Neuronal stem cell (in vitro differentiated cells): ENCODE measurements at regions not wholly inside any gene's neighbourhood (a gene's known extent, or its start where the extent isn't known, plus 50 kb on each side); places are given as distances from the start of the nearest gene placed in this dataset.

Source experiments
- DNase-seq: peaks from one replicate; pipeline ENCODE4 v3.0.0-alpha.2; 2013; ENCODE audit warnings: low spot score
- H2AFZ ChIP-seq: one replicate; pipeline ENCODE4 v1.6.1; 2013; ENCODE audit warnings: mild to moderate bottlenecking, low read length, inconsistent platforms
- H2AK5ac ChIP-seq: 2 replicates; pipeline ENCODE4 v1.6.1; 2013; ENCODE audit warnings: low read depth, mild to moderate bottlenecking, inconsistent platforms, low read length, moderate library complexity, mixed read lengths
- H2BK120ac ChIP-seq: 2 replicates; pipeline ENCODE4 v1.6.1; 2013; ENCODE audit warnings: low read depth, mild to moderate bottlenecking, inconsistent platforms, low read length, moderate library complexity, mixed read lengths
- H2BK12ac ChIP-seq: one replicate; pipeline ENCODE4 v1.6.1; 2013; ENCODE audit warnings: low read length, inconsistent platforms
- H2BK15ac ChIP-seq: 2 replicates; pipeline ENCODE4 v1.6.1; 2013; ENCODE audit warnings: mild to moderate bottlenecking, low read length, inconsistent platforms, mixed read lengths
- H2BK5ac ChIP-seq: one replicate; pipeline ENCODE4 v1.6.1; 2013; ENCODE audit warnings: inconsistent platforms, mild to moderate bottlenecking, low read length, moderate library complexity
- H3K14ac ChIP-seq: one replicate; pipeline ENCODE4 v1.6.1; 2013; ENCODE audit warnings: low read length, inconsistent platforms
- H3K18ac ChIP-seq: 2 replicates; pipeline ENCODE4 v1.6.1; 2013; ENCODE audit warnings: low read length, inconsistent platforms
- H3K23ac ChIP-seq: 2 replicates; pipeline ENCODE4 v1.6.1; 2013; ENCODE audit warnings: low read depth, mild to moderate bottlenecking, mixed read lengths, low read length, inconsistent platforms; ENCODE audit not compliant: poor library complexity
- H3K27ac ChIP-seq: replicated peaks from 3 replicates; pipeline ENCODE4 v1.5.1; 2013; ENCODE audit warnings: low read length, inconsistent platforms
- H3K27me3 ChIP-seq, 3 experiments: 2 replicates each; pipeline ENCODE4 v1.6.1; 2013; ENCODE audit warnings: low read length in 3 of 3, mild to moderate bottlenecking in 2 of 3, inconsistent platforms in 1 of 3, low read depth in 1 of 3, mixed read lengths in 1 of 3, moderate library complexity in 1 of 3; ENCODE audit not compliant: control insufficient read depth in 3 of 3, insufficient read depth in 3 of 3
- H3K36me3 ChIP-seq, 2 donors: replicated peaks in 1 of 2; 2 replicates each; pipeline ENCODE4 v1.6.1; 2013; ENCODE audit warnings: low read length in 2 of 2; ENCODE audit not compliant: control insufficient read depth in 2 of 2, insufficient read depth in 2 of 2
- H3K4ac ChIP-seq: 2 replicates; pipeline ENCODE4 v1.6.1; 2013; ENCODE audit warnings: inconsistent platforms, mild to moderate bottlenecking, low read length, moderate library complexity
- H3K4me1 ChIP-seq, 2 donors: 1 replicate in 1 of 2; 2 replicates in 1 of 2; pipeline ENCODE4 v1.6.1; 2013; ENCODE audit warnings: low read length in 2 of 2, low read depth in 1 of 2; ENCODE audit not compliant: control insufficient read depth in 2 of 2, insufficient read depth in 1 of 2
- H3K4me2 ChIP-seq: one replicate; pipeline ENCODE4 v1.6.1; 2013; ENCODE audit warnings: mild to moderate bottlenecking, low read length, inconsistent platforms; ENCODE audit not compliant: insufficient read depth, poor library complexity, severe bottlenecking
- H3K4me3 ChIP-seq, 2 donors: 2 replicates each; pipeline ENCODE4 v1.5.1; 2013; ENCODE audit warnings: low read length in 2 of 2, mild to moderate bottlenecking in 2 of 2, inconsistent platforms in 1 of 2, moderate library complexity in 1 of 2
- H3K79me1 ChIP-seq: one replicate; pipeline ENCODE4 v1.6.1; 2013; ENCODE audit warnings: low read depth, mild to moderate bottlenecking, inconsistent platforms, low read length, moderate library complexity
- H3K9ac ChIP-seq: one replicate; pipeline ENCODE4 v1.6.1; 2013; ENCODE audit warnings: mild to moderate bottlenecking, low read depth, low read length, inconsistent platforms; ENCODE audit not compliant: poor library complexity
- H3K9me3 ChIP-seq, 2 donors: replicated peaks in 1 of 2; 2 replicates each; pipeline versions ENCODE3 to v1.6.1; 2013; ENCODE audit warnings: low read length in 2 of 2, mild to moderate bottlenecking in 2 of 2, inconsistent platforms in 1 of 2, low read depth in 1 of 2, mixed read lengths in 1 of 2, moderate library complexity in 1 of 2; ENCODE audit not compliant: control insufficient read depth in 2 of 2, insufficient read depth in 1 of 2
- H4K8ac ChIP-seq: one replicate; pipeline ENCODE4 v1.6.1; 2013; ENCODE audit warnings: low read depth, mild to moderate bottlenecking, inconsistent platforms, low read length, moderate library complexity
- H4K91ac ChIP-seq: one replicate; pipeline ENCODE4 v1.6.1; 2013; ENCODE audit warnings: low read length, low read depth, mild to moderate bottlenecking, inconsistent platforms; ENCODE audit not compliant: poor library complexity
- WGBS, 2 donors: extraction: QIAGEN DNeasy Blood & Tissue Kit; methylation state at CpG; one replicate each; pipeline ENCODE4 v1.1.7; 2013; ENCODE audit warnings: missing lambda C conversion rate in 2 of 2, mixed read lengths in 1 of 2; ENCODE audit not compliant: insufficient read length in 2 of 2, insufficient replicate concordance in 1 of 2; ENCODE audit errors: extremely low coverage in 2 of 2; 5-methylcytosine and 5-hydroxymethylcytosine counted together

DNA sequence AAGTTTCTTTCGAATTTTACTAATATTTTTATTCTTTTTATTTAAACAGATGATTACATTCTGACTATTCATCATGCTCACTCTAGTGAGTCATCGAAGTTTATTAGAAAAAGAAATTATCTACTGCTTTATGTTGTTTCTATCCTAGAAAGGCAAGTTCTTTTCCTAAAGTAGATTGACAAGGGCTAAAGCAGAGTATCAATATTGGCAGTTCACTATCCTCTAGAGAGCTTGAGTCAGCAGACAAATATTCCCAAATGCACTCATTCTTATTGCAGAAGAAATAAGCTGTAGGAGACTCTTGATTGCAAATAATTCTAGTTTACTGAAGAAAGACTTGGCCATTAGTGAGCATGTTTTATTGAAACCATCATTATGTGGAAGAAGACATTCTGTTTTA, 911.8 kb downstream of the CENPC start:
- WGBS, 2 donors = no CpG with 5 or more reads among the region's 2 CpGs
- H2BK5ac ChIP-seq = no peak overlapping the region

GRCh38 chr4:66629927-66630326, 915.4 kb downstream of the CENPC start:
- Histone ChIP-seq H2AFZ (no peak overlapping the region), H2BK5ac (no peak overlapping the region), H3K23ac (no peak overlapping the region), H3K4me1 (peaks cover 0 to 4% of the 10 kb centered on the region in 2 donors), H4K8ac (no peak overlapping the region), H3K9me3 (no peaks in the 10 kb centered on the region), H2BK15ac (no peak overlapping the region), H2BK120ac (no peak overlapping the region), H2BK12ac (no peak overlapping the region), H2AK5ac (no peak overlapping the region), H4K91ac (no peak overlapping the region), H3K9ac (no peak overlapping the region), H3K18ac (no peak overlapping the region), H3K79me1 (no peaks in the 10 kb centered on the region), H3K36me3 (no peaks in the 10 kb centered on the region), H3K4me3 (no peak overlapping the region), H3K4ac (no peak overlapping the region), H3K14ac (no peak overlapping the region), H3K4me2 (no peak overlapping the region), H3K27me3 (no peaks in the 10 kb centered on the region), H3K27ac (no peak overlapping the region)
- no peak for DNase-seq

More for the DNA sequence above, 911.8 kb downstream of the CENPC start:
- no peaks in the 10 kb centered on the region for H3K36me3 ChIP-seq
- no peak overlapping the region for H3K9ac ChIP-seq
- H3K23ac ChIP-seq = no peak overlapping the region
- H3K4me2 ChIP-seq = no peak overlapping the region
- H4K91ac ChIP-seq = no peak overlapping the region
- no peaks in the 10 kb centered on the region for H3K79me1 ChIP-seq
- H4K8ac ChIP-seq = no peak overlapping the region
- H3K4me3 ChIP-seq = no peak overlapping the region
- H3K9me3 ChIP-seq = no peaks in the 10 kb centered on the region
- no peak overlapping the region for H2AK5ac ChIP-seq
- no peak overlapping the region for H2AFZ ChIP-seq
- no peak overlapping the region for H2BK12ac ChIP-seq
- no peak overlapping the region for H3K4ac ChIP-seq
- H3K27me3 ChIP-seq = no peaks in the 10 kb centered on the region
- no peak overlapping the region for H3K14ac ChIP-seq
- H2BK120ac ChIP-seq = no peak overlapping the region
- H3K27ac ChIP-seq = no peak overlapping the region
- no peak overlapping the region for H2BK15ac ChIP-seq
- DNase-seq = no peak
- H3K18ac ChIP-seq = no peak overlapping the region
- peaks cover 2 to 10% of the 10 kb centered on the region in 2 donors for H3K4me1 ChIP-seq

- Histone ChIP-seq H3K79me1 (no peaks in the 10 kb centered on the region), H3K4me1 (no peaks in the 10 kb centered on the region), H4K91ac (no peak overlapping the region), H4K8ac (no peak overlapping the region), H2BK15ac (no peak overlapping the region), H3K36me3 (no peaks in the 10 kb centered on the region), H2BK5ac (no peak overlapping the region), H3K23ac (no peak overlapping the region), H3K9me3 (peaks cover 0 to 2% of the 10 kb centered on the region in 2 donors), H3K18ac (no peak overlapping the region), H3K4me2 (no peak overlapping the region), H3K9ac (no peak overlapping the region), H2BK12ac (no peak overlapping the region), H2AK5ac (no peak overlapping the region), H2BK120ac (no peak overlapping the region), H3K4ac (no peak overlapping the region), H3K14ac (no peak overlapping the region), H3K4me3 (no peak overlapping the region), H3K27ac (no peak overlapping the region), H3K27me3 (peaks cover 0 to 7% (median 0%) of the 10 kb centered on the region in 3 experiments), H2AFZ (no peak overlapping the region)
- no peak for DNase-seq
- WGBS, 2 donors = no CpG with 5 or more reads among the region's 3 CpGs
These were observed 917.2 kb downstream of the CENPC start for GRCh38 chr4:66628146-66628545.

DNA sequence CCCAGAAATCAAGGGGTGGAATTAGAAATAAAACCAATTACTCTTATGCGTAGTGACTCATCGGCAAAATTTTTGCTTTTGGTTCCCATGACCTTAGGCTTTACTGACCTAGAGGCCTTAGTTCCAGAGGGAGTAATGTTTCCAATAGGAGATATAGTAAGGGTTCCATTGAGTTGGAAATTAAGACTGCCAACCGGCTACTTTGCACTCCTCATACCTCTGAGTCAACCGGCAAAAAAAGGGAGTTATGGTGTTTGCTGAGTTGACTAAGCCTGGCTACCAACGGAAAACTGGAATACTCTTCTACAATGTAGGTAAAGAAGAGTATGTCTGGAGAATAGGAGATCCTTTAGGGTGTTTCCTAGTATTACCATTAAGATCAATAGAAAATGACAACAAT, 919.8 kb downstream of the CENPC start:
- no peak overlapping the region for H3K9ac ChIP-seq
- H2BK15ac ChIP-seq = no peak overlapping the region
- no peak overlapping the region for H2BK5ac ChIP-seq
- WGBS, 2 donors = no CpG with 5 or more reads among the region's 5 CpGs
- no peak overlapping the region for H3K27ac ChIP-seq
- no peak overlapping the region for H2AK5ac ChIP-seq
- H3K9me3 ChIP-seq = peaks cover 0 to 2% of the 10 kb centered on the region in 2 donors
- H3K14ac ChIP-seq = no peak overlapping the region
- no peak overlapping the region for H3K4me2 ChIP-seq
- H3K79me1 ChIP-seq = no peaks in the 10 kb centered on the region
- H4K8ac ChIP-seq = no peak overlapping the region
- no peak overlapping the region for H4K91ac ChIP-seq
- H2BK12ac ChIP-seq = no peak overlapping the region
- no peak overlapping the region for H3K23ac ChIP-seq
- H2AFZ ChIP-seq = no peak overlapping the region
- no peak overlapping the region for H3K4me3 ChIP-seq
- H3K4ac ChIP-seq = no peak overlapping the region
- H3K27me3 ChIP-seq = peaks cover 0 to 7% (median 0%) of the 10 kb centered on the region in 3 experiments
- H3K36me3 ChIP-seq = no peaks in the 10 kb centered on the region
- no peaks in the 10 kb centered on the region for H3K4me1 ChIP-seq
- H3K18ac ChIP-seq = no peak overlapping the region
- DNase-seq = no peak
- no peak overlapping the region for H2BK120ac ChIP-seq
